GM19452 (cell line): ENCODE measurements at regions not wholly inside any gene's neighbourhood (a gene's known extent, or its start where the extent isn't known, plus 50 kb on each side); places are given as distances from the start of the nearest gene placed in this dataset.

Experiments used
- ATAC-seq: cut with Tn5 transposase; IDR thresholded peaks from one replicate; pipeline ENCODE4 v1.9.1; 2021; ENCODE audit not compliant: unreplicated experiment

DNA sequence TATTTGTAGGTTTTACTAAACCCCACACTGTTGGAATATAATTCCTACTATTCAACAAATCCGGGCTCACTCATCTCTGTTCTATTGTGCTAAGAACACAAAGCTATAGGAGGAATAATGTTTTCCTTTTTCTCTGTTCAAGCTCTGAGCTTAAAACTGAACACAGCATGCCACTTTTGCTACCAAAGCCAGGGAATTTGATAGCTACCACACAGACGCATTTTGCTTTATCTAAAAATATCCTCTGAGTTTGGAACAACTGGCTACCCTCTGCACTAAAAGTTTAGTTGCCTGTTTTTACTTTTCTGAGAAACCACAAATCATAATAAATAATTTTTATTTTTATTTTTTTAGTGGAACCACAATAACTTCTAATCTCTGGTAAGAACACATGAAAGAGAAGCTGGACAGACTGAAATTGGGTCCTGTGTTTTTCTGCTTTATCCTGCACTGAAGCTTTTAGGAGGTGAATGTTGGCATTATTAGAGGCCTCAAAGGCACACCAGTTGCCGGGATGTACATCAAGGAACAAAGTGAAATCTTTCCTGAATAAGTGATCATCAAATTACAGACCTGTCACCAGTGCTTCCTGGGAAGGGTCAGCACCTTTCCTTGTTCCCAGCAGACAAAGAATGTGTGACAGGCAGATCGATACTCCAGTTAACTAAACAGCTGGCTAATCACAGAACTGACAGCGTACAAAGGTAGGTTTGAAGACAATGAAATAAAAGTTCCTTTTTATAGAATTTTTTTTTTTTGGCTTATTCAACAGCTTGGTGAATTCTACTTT lies 523.2 kb upstream of the TENM4 start:
- no peak for ATAC-seq

GRCh38 chr11:79960461-79960860 lies 519.6 kb upstream of the TENM4 start:
- no peak for ATAC-seq

- no peak for ATAC-seq
Measured at GRCh38 chr11:79959318-79959717, 518.5 kb upstream of the TENM4 start.

- ATAC-seq, result no peak
Measured at GRCh38 chr11:79957702-79958101, 516.9 kb upstream of the TENM4 start.

DNA sequence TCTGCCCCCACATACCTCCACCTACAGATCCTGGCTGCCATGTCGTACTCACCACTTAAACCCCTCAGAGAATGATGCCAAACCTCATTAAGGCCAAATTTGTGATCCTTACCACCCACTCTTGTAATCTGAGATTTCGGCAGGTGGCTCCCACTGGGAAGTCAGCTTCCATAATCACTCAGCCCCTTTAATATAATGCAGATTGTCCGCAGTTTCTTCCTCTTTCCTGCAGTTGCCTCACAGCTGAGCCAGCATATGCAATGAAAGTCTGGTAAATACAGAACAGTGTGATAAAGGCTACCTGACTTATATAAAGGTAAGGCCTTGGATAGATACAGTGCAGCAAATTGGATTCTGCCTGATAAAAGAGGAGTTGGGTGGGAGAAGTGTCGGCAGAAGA lies 515.2 kb upstream of the TENM4 start:
- no peak for ATAC-seq

- no peak for ATAC-seq
Measured at GRCh38 chr11:79953629-79954028, 512.8 kb upstream of the TENM4 start.

GRCh38 chr11:79950741-79951140 lies 509.9 kb upstream of the TENM4 start:
- ATAC-seq, result no peak

DNA sequence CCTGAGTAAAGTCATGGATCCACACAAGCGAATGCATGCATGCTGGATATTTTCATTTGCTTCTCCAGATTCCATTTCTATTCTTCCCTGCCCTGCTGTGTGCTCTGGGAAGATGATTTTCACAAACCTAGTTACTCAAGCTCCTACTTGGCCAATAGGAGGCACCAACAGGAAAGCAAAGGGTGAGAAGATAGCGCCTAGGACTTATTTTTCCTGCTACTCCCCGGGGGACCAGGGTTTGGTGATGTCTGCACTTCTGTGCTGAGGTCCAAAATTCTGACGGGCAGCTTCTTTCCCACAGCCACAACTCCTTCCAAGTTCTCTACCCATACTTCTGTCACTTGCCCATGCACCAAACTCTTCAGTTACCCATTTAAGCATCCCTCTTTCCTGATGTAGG lies 509.3 kb upstream of the TENM4 start:
- no peak for ATAC-seq

DNA sequence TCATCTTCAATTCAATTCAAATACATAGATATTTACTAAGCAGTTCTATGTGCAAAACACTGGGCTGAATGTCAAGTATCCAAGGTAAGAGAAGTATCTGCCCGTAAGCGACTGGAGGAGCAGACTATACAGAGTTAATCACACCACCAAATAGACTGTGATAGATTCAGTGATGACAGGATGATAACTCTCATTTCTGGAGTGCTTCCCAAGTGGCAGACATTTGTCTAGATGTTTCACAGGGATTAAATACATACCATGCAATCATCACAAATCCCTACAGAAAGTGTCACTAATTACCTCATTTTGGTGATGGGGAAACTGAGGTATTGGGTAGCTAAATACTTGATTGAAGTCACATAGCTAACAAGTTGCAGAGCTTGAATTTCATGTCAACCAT lies 508.7 kb upstream of the TENM4 start:
- no peak for ATAC-seq

DNA sequence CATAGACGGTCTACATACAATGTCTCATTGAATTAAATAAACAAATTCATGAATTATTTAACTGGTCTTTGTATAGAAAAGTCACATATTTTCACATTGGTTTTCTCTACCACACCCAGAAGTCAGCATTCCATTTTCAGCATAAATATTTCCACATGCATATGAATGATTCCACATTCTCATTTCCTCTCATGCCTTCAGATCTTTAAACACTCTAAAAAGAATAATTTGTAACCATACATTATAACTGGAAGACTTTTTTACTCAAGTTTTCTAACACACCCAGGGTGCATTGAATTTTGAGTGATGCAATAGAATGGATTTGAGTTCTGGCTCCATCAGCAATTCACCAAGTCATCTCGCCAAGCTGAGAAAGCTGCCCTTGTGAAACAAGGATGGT lies 501.8 kb upstream of the TENM4 start:
- no peak for ATAC-seq

DNA sequence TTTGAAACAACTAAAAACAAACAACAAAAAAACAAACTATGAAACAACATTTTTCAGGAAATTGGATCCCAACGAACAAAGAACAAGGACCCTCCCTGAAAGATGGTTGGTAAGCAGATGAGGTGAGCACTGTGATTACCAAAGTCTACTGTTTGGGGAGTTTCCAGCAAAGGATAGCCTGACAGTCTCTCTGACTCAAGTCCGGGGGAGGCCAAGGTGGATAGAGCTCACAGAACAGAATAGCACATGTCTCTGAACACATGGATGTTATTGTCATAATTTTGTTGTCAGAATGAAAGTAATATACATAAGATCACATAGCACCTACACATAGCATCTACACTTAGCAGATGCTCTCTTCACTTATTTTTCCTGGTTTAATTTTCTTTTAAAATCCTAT lies 501.3 kb upstream of the TENM4 start:
- ATAC-seq, result no peak

- ATAC-seq, result no peak
Measured at GRCh38 chr11:79940974-79941735, 500.3 kb upstream of the TENM4 start.

- no peak for ATAC-seq
Measured at GRCh38 chr11:79940165-79940564, 499.3 kb upstream of the TENM4 start.

GRCh38 chr11:79939111-79939510 lies 498.3 kb upstream of the TENM4 start:
- ATAC-seq, result no peak

- ATAC-seq, result no peak
Measured at GRCh38 chr11:79937676-79938334, 497.0 kb upstream of the TENM4 start.

DNA sequence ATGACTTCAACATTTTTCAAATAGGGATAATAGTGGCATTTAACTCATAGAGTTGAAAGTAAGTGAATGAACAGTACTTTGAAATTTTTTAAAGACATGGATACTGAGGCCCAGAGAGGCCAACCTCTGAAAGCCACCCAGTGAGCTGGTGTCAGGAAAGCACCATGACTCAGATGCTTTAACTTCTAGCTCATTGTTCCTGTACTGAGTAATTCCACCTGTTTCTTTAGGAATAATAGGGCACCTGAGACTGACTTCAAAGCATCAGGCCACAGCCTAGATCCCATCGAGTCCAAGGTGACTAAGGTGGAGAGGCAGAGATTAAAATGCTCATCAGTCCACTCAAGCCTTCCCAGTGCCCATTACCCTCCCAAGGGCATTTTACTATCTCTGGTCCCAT lies 491.8 kb upstream of the TENM4 start:
- ATAC-seq, result no peak

DNA sequence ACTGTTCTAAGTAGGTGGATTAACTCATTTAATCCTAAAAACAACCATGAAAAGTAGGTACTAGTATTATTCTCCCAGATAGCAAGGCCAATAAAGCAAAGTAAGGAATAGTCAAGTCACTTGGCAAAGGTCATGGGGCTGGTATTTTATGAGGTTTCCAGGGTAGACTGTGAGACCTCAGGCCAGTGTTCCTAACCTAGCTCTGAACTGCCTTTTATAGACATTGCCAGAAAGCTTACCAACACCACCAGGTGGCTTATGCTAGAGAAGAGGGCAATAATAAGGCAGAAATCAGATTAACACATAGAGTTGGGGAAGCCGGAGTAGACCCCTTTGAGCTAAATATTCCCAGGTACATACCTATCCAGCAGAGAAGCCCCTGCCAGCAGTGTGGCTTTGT lies 490.9 kb upstream of the TENM4 start:
- no peak for ATAC-seq

GRCh38 chr11:79926707-79927106 lies 485.9 kb upstream of the TENM4 start:
- no peak for ATAC-seq

GRCh38 chr11:79925570-79925969 lies 484.7 kb upstream of the TENM4 start:
- peak; percentile 99 for ATAC-seq

DNA sequence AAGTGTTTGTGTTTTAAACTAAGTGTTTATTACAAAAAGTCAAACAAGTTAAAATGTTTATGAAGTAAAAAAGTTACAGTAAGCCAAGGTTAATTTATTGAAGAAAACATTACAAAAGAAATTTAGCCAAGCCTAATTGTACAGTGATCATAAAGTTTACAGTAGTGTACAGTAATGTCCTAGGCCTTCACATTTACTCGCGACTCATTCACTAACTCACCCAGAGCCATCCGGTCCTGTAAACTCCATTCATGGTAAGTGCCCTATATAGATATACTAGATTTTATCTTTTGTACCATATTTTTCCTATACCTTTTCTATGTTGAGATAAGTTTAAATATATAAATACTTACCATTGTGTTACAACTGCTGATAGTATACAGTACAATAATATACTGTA lies 481.8 kb upstream of the TENM4 start:
- no peak for ATAC-seq

DNA sequence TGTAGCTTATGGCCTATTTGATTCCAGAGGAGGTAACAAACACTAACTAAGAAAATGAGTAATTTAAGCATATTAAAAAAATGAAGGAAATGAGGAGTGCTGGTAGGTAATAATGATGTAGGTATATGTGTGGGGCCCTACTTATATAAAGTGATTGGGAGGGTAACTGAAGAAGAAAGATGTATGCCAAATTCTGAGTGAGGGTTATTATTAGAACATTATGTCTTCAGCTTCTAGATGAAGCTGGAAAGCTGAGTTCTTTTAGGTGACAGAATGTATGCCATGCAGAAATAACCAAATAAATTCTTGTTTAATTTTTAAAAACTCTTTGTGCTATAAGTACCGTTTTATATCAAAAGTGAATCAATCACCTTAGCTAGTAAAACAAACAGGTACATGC lies 479.6 kb upstream of the TENM4 start:
- no peak for ATAC-seq

DNA sequence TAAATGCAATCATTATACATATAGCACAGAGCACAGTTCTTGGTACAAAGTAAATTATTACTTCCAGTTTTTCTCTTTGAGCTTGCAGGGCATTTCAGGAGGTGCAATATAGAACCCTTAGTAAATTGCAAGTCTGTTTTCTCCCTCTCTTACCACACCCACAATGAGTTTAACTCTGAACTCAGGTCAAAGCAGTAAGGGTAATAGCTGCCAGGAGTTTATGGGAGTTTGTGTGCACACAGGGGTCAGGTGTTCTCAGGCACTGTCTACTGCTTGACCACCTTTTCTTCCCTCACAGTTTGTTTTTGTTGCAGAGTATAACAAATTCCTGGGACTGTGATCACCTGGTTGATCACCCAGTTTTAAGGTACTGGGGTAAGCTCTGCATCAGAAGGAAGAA lies 478.5 kb upstream of the TENM4 start:
- no peak for ATAC-seq
